HepG2 (cell line): ENCODE measurements at regions not wholly inside any gene's neighbourhood (a gene's known extent, or its start where the extent isn't known, plus 50 kb on each side); places are given as distances from the start of the nearest gene placed in this dataset.

Source experiments
- ATAC-seq: fragments of 200-7000 bp; cut with Tn5 transposase; 3 replicates; pipeline ENCODE4 v1.9.1; 2020; ENCODE audit warnings: mild to moderate bottlenecking, moderate library complexity
- BruUV-seq: library from RNA; stranded (reverse); fragments of 400-500 nt; replicated peaks from 2 replicates; lab custom pipeline; 2021; lab: Mats Ljungman, UMichigan
- CTCF ChIA-PET: fragments of 300-600 bp; formaldehyde crosslinking; extraction: SDS; loops from one replicate; lab custom pipeline; 2021; ENCODE audit warnings: low total read pairs, inconsistent platforms, low intra/inter-chr PET ratio; lab: Yijun Ruan, JAX
- POLR2A ChIA-PET: fragments of 350-600 bp; sonication (Branson Sonifier 250); formaldehyde crosslinking; loops from one replicate; lab custom pipeline; 2020; ENCODE audit warnings: antibody characterized with exemption, inconsistent platforms; lab: Yijun Ruan, JAX
- DNase-seq: peaks from one replicate; pipeline ENCODE4 v3.0.0-alpha.2; 2015; ENCODE audit warnings: low spot score
- FAIRE-seq: peaks from 3 replicates; lab custom pipeline; 2011; peaks lifted over from hg19 to GRCh38; lab: Jason Lieb, UNC
- H2AFZ ChIP-seq: one replicate; pipeline ENCODE4 v1.6.1; 2011; ENCODE audit warnings: low read length, inconsistent platforms
- H3K27ac ChIP-seq: fragments of 300-600 bp; 3 replicates; pipeline ENCODE4 v1.8.0; 2011; ENCODE audit warnings: mixed run types, mild to moderate bottlenecking, mixed read lengths, low read length, inconsistent platforms; ENCODE audit not compliant: insufficient read depth; ENCODE audit errors: extremely low read length
- H3K27me3 ChIP-seq, 2 experiments: fragments of 200-600 bp in 1 of 2; 2 replicates in 1 of 2; 3 replicates in 1 of 2; pipeline versions ENCODE4 v1.6.0 to v1.8.0; 2011; ENCODE audit warnings: low read length in 2 of 2, mild to moderate bottlenecking in 2 of 2, moderate library complexity in 2 of 2, inconsistent platforms in 1 of 2; ENCODE audit not compliant: insufficient read depth in 2 of 2, control insufficient read depth in 1 of 2
- H3K36me3 ChIP-seq, 2 experiments: fragments of 200-600 bp in 1 of 2; replicated peaks in 1 of 2; 2 replicates in 1 of 2; 3 replicates in 1 of 2; pipeline versions ENCODE4 v1.5.1 to v1.8.0; 2011; ENCODE audit warnings: low read length in 2 of 2, inconsistent platforms in 1 of 2; ENCODE audit not compliant: insufficient read depth in 2 of 2, control insufficient read depth in 1 of 2
- H3K4me1 ChIP-seq: 2 replicates; pipeline ENCODE4 v1.5.1; 2012; ENCODE audit warnings: low read length, inconsistent platforms; ENCODE audit not compliant: insufficient read depth
- H3K4me2 ChIP-seq: 2 replicates; pipeline ENCODE4 v1.6.0; 2011; ENCODE audit warnings: low read depth, low read length, inconsistent platforms
- H3K4me3 ChIP-seq, 3 experiments: fragments of 200-600 bp in 1 of 3; sonication (generic), shearing (Covaris generic) in 1 of 3; replicated peaks in 1 of 3; 2 replicates each; pipeline ENCODE4 v1.5.1; 2011 to 2016; ENCODE audit warnings: low read length in 3 of 3, inconsistent platforms in 2 of 3, low read depth in 2 of 3, mild to moderate bottlenecking in 2 of 3, control low read depth in 1 of 3, mixed read lengths in 1 of 3; ENCODE audit not compliant: insufficient read depth in 1 of 3
- H3K79me2 ChIP-seq: one replicate; pipeline ENCODE4 v1.6.1; 2011; ENCODE audit warnings: low read length, inconsistent platforms; ENCODE audit not compliant: insufficient read depth
- H3K9ac ChIP-seq: 2 replicates; pipeline ENCODE4 v1.6.0; 2011; ENCODE audit warnings: mild to moderate bottlenecking, low read depth, low read length, inconsistent platforms; ENCODE audit not compliant: insufficient read depth
- H3K9me3 ChIP-seq: 2 replicates; pipeline ENCODE4 v1.5.1; 2012; ENCODE audit warnings: mild to moderate bottlenecking, low read length
- H4K20me1 ChIP-seq: 2 replicates; pipeline ENCODE4 v1.6.0; 2011; ENCODE audit warnings: inconsistent platforms, mild to moderate bottlenecking, low read length, moderate library complexity; ENCODE audit not compliant: insufficient read depth
- ARNTL ChIP-seq: sonication (generic); formaldehyde crosslinking; IDR thresholded peaks from 2 replicates; pipeline ENCODE4 v1.4.0; 2020; ENCODE audit warnings: mild to moderate bottlenecking, missing genetic modification reagents
- GATA4 ChIP-seq: sonication (generic); IDR thresholded peaks from 2 replicates; pipeline ENCODE4 v1.6.1; 2016; ENCODE audit warnings: antibody characterized with exemption, low read depth, borderline replicate concordance
- MZF1 ChIP-seq: sonication (generic); formaldehyde crosslinking; IDR thresholded peaks from 2 replicates; pipeline ENCODE4 v1.8.1; 2023; ENCODE audit warnings: mild to moderate bottlenecking, missing genetic modification reagents, borderline replicate concordance
- PAX8 ChIP-seq: sonication (generic); formaldehyde crosslinking; IDR thresholded peaks from 2 replicates; pipeline ENCODE4 v1.8.0; 2022; ENCODE audit warnings: mild to moderate bottlenecking, missing genetic modification reagents, borderline replicate concordance
- SMAD3 ChIP-seq: sonication (generic); formaldehyde crosslinking; IDR thresholded peaks from 2 replicates; pipeline ENCODE4 v1.4.0; 2020; ENCODE audit warnings: missing genetic modification reagents
- TAF15 ChIP-seq: fragments of 200-400 bp; formaldehyde crosslinking; IDR thresholded peaks from one replicate; pipeline ENCODE4 v1.6.1; 2018; ENCODE audit warnings: mild to moderate bottlenecking, low read depth, low read length; ENCODE audit not compliant: poor library complexity, severe bottlenecking
- ZNF367 ChIP-seq: sonication (generic); formaldehyde crosslinking; IDR thresholded peaks from 2 replicates; pipeline ENCODE4 v1.4.0; 2020; ENCODE audit warnings: missing genetic modification reagents, borderline replicate concordance
- ZNF501 ChIP-seq: sonication (generic); formaldehyde crosslinking; IDR thresholded peaks from 2 replicates; pipeline ENCODE4 v1.5.1; 2020; ENCODE audit warnings: mild to moderate bottlenecking, moderate library complexity, missing genetic modification reagents
- ZSCAN12 ChIP-seq: sonication (generic); formaldehyde crosslinking; IDR thresholded peaks from 2 replicates; pipeline ENCODE4 v1.9.0; 2021; ENCODE audit warnings: mild to moderate bottlenecking, missing genetic modification reagents
- WGBS: methylation state at CpG from one replicate; pipeline ENCODE4 v1.1.6; 2017; ENCODE audit warnings: low lambda C conversion rate; 5-methylcytosine and 5-hydroxymethylcytosine counted together
- in situ Hi-C: cut with HindIII; loops from 2 replicates; pipeline ENCODE4 v1.10.0; 2017; ENCODE audit warnings: low pct_unique_long_range_greater_than_20kb; ENCODE audit not compliant: extremely low pct_ligation_motif_present
- intact Hi-C: fragments of 100-400 bp; cut with micrococcal nuclease; formaldehyde crosslinking; loops from one replicate; pipeline ENCODE4 v1.10.0; 2022; ENCODE audit not compliant: unreplicated experiment
- TF ChIP-seq, protein P1 (sequence below): sonication (generic); formaldehyde crosslinking; IDR thresholded peaks from 2 replicates; pipeline ENCODE4 v1.8.1; 2023; ENCODE audit warnings: mild to moderate bottlenecking, inconsistent platforms, moderate library complexity, missing genetic modification reagents, borderline replicate concordance

DNA sequence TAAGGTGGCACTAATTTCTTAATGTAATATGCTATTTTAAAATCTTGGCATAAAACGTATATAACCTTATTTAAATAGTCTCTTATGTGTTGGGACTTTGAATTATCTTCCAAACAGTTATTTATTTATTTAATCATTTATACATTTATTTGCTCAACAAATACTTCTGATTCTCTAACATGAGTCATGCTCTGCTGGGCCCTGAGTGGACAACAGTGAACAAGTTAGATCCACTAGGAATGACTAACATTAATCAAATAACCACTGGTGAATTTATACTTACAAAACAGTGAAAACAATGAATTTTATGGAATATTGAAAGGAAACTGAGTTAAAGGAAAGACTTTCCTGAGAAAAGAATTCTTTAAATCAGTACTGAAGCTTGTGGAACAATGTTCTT, 1257.2 kb upstream of the CHAC2 start:
- no peak overlapping the region for H3K4me2 ChIP-seq
- H3K27ac ChIP-seq: no peak overlapping the region
- CTCF ChIA-PET: no interaction called here
- no peak for FAIRE-seq
- no peak for ATAC-seq
- H3K36me3 ChIP-seq: no peaks in the 10 kb centered on the region
- H4K20me1 ChIP-seq: no peaks in the 10 kb centered on the region
- no peak for TF ChIP-seq MZF1 (CRISPR knock-in tag)
- no peak for DNase-seq
- peaks cover 69% of the 10 kb centered on the region for H3K9me3 ChIP-seq
- BruUV-seq: no TSS peak
- H3K27me3 ChIP-seq: no peaks in the 10 kb centered on the region
- WGBS: 1% methylated on average over 1 of the region's 1 CpG
- intact Hi-C loops: no loop called here
- in situ Hi-C loops: no loop called here
- no peak overlapping the region for H3K4me3 ChIP-seq
- H2AFZ ChIP-seq: no peak overlapping the region
- H3K4me1 ChIP-seq: no peaks in the 10 kb centered on the region
- POLR2A ChIA-PET: no interaction called here
- H3K79me2 ChIP-seq: no peaks in the 10 kb centered on the region
- no peak overlapping the region for H3K9ac ChIP-seq

DNA sequence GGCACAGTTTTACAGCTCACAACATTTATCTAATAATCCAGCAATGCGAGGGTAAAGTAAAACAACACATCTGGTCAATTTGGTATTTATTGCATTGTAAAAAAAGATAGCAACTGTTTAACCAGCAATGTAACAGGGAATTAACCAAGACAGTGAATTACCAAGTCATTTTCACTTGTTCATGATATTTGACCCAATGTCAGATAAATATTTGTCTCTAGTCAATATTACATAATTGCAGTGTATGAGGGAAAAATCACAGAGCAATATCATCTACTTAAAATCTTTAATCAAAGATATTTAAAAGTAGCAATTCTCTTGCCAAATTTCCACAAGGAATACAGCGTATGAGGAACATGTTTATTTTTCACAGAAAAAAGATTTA, 1265.1 kb upstream of the CHAC2 start:
- in situ Hi-C loops: no loop called here
- H3K9ac ChIP-seq: no peak overlapping the region
- H3K4me3 ChIP-seq: no peak overlapping the region
- BruUV-seq: no TSS peak
- POLR2A ChIA-PET: no interaction called here
- TF ChIP-seq, protein P1, sequence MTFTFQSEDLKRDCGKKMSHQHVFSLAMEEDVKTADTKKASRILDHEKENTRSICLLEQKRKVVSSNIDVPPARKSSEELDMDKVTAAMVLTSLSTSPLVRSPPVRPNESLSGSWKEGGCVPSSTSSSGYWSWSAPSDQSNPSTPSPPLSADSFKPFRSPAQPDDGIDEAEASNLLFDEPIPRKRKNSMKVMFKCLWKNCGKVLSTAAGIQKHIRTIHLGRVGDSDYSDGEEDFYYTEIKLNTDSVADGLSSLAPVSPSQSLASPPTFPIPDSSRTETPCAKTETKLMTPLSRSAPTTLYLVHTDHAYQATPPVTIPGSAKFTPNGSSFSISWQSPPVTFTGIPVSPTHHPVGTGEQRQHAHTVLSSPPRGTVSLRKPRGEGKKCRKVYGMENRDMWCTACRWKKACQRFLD (CRISPR knock-in tag): no peak
- no peak for TF ChIP-seq GATA4
- TF ChIP-seq ZSCAN12 (CRISPR knock-in tag): no peak
- TF ChIP-seq TAF15: no peak
- no peak for TF ChIP-seq ZNF367 (CRISPR knock-in tag)
- TF ChIP-seq PAX8 (CRISPR knock-in tag): no peak
- TF ChIP-seq ARNTL (CRISPR knock-in tag): no peak
- no peak for TF ChIP-seq SMAD3
- no peak for TF ChIP-seq ZNF501 (CRISPR knock-in tag)
- H3K36me3 ChIP-seq: no peaks in the 10 kb centered on the region
- H3K27me3 ChIP-seq: no peaks in the 10 kb centered on the region
- H3K9me3 ChIP-seq: peaks cover 70% of the 10 kb centered on the region
- FAIRE-seq: no peak
- no peak overlapping the region for H3K27ac ChIP-seq
- no peaks in the 10 kb centered on the region for H3K79me2 ChIP-seq
- no peaks in the 10 kb centered on the region for H4K20me1 ChIP-seq
- H3K4me1 ChIP-seq: no peaks in the 10 kb centered on the region
- no peak for DNase-seq
- no peak overlapping the region for H3K4me2 ChIP-seq
- no peak overlapping the region for H2AFZ ChIP-seq
- intact Hi-C loops: no loop called here
- no peak for ATAC-seq
- WGBS: 34% methylated on average over 2 of the region's 2 CpGs
- CTCF ChIA-PET: no interaction called here
